GM18519 (cell line): ENCODE measurements at regions not wholly inside any gene's neighbourhood (a gene's known extent, or its start where the extent isn't known, plus 50 kb on each side); places are given as distances from the start of the nearest gene placed in this dataset.
"Not testable (repeated sequence)": the region's sequence is repeated elsewhere in the genome, so short reads cannot be mapped to it uniquely, and the experiment has no call there.

Experiments used
- ATAC-seq: cut with Tn5 transposase; IDR thresholded peaks from one replicate; pipeline ENCODE4 v1.9.1; 2021; ENCODE audit warnings: mild to moderate bottlenecking, moderate library complexity; ENCODE audit not compliant: unreplicated experiment, low FRiP score

GRCh38 chr2:31666878-31667277 is 86.1 kb upstream of the SRD5A2 start:
- no peak for ATAC-seq

GRCh38 chr2:31664949-31665724 is 84.4 kb upstream of the SRD5A2 start:
- ATAC-seq, result no peak

- ATAC-seq, result no peak
Observed at GRCh38 chr2:31660812-31661335, 80.1 kb upstream of the SRD5A2 start.

GRCh38 chr2:31660165-31660564 is 79.4 kb upstream of the SRD5A2 start:
- ATAC-seq, result no peak

- no peak for ATAC-seq
Observed at GRCh38 chr2:31654241-31654640, 73.5 kb upstream of the SRD5A2 start.

GRCh38 chr2:31651736-31652135 is 71.0 kb upstream of the SRD5A2 start:
- no peak for ATAC-seq

GRCh38 chr2:31651267-31651666 is 70.5 kb upstream of the SRD5A2 start:
- no peak for ATAC-seq

- ATAC-seq, result no peak
Observed at GRCh38 chr2:31644551-31644950, 63.8 kb upstream of the SRD5A2 start.

GRCh38 chr2:31642707-31643106 is 62.0 kb upstream of the SRD5A2 start:
- ATAC-seq, result no peak

GRCh38 chr2:31632201-31632600 is 51.5 kb upstream of the SRD5A2 start:
- not testable (repeated sequence) for ATAC-seq
